PFSK-1 (cell line): ENCODE measurements at regions not wholly inside any gene's neighbourhood (a gene's known extent, or its start where the extent isn't known, plus 50 kb on each side); places are given as distances from the start of the nearest gene placed in this dataset.

Experiments
- FOXP2 ChIP-seq: optimal IDR thresholded peaks from 2 replicates; pipeline ENCODE3; 2011; ENCODE audit warnings: borderline replicate concordance, control low read depth, inconsistent platforms; ENCODE audit not compliant: insufficient read depth; ENCODE audit errors: extremely low read length, extremely low read depth
- POLR2AphosphoS5 ChIP-seq: IDR thresholded peaks from 2 replicates; pipeline ENCODE4 v1.6.1; 2012; ENCODE audit warnings: low read depth, mild to moderate bottlenecking, control low read depth, low read length, moderate library complexity
- TAF1 ChIP-seq: IDR thresholded peaks from 2 replicates; pipeline ENCODE4 v1.6.1; 2012; ENCODE audit warnings: low read length, control low read depth, borderline replicate concordance; ENCODE audit not compliant: insufficient read depth
- TF ChIP-seq, protein P1 (sequence below), 2 experiments: IDR thresholded peaks; 2 replicates each; pipeline versions ENCODE4 v1.6.1 to v1.8.0; 2011 to 2012; ENCODE audit warnings: low read depth in 2 of 2, low read length in 2 of 2, control low read depth in 1 of 2, inconsistent platforms in 1 of 2, mild to moderate bottlenecking in 1 of 2, moderate library complexity in 1 of 2; ENCODE audit not compliant: insufficient read depth in 1 of 2

DNA sequence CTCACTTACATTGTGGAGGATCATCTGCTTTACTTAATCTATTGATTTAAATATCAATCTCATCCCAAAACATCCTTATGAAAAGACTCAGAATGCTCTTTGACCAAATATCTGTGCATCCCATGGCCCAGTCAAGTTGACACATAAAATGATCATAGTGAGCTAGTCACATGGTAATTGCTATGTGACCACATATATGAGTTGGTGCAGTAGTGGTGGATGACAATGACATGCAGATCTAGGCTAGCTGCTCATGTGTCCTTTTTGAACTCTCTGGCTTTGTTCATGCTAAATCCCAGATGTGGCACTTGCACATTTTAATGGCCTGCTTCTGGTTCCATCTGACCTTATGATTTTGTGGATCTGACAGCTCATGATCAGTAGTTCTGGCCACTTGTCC, 156.2 kb downstream of the NFKBIZ start:
- TF ChIP-seq POLR2AphosphoS5: no peak
- no peak for TF ChIP-seq TAF1
- TF ChIP-seq FOXP2: no peak
- TF ChIP-seq, protein P1, sequence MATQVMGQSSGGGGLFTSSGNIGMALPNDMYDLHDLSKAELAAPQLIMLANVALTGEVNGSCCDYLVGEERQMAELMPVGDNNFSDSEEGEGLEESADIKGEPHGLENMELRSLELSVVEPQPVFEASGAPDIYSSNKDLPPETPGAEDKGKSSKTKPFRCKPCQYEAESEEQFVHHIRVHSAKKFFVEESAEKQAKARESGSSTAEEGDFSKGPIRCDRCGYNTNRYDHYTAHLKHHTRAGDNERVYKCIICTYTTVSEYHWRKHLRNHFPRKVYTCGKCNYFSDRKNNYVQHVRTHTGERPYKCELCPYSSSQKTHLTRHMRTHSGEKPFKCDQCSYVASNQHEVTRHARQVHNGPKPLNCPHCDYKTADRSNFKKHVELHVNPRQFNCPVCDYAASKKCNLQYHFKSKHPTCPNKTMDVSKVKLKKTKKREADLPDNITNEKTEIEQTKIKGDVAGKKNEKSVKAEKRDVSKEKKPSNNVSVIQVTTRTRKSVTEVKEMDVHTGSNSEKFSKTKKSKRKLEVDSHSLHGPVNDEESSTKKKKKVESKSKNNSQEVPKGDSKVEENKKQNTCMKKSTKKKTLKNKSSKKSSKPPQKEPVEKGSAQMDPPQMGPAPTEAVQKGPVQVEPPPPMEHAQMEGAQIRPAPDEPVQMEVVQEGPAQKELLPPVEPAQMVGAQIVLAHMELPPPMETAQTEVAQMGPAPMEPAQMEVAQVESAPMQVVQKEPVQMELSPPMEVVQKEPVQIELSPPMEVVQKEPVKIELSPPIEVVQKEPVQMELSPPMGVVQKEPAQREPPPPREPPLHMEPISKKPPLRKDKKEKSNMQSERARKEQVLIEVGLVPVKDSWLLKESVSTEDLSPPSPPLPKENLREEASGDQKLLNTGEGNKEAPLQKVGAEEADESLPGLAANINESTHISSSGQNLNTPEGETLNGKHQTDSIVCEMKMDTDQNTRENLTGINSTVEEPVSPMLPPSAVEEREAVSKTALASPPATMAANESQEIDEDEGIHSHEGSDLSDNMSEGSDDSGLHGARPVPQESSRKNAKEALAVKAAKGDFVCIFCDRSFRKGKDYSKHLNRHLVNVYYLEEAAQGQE (IDR thresholded peaks at IDR 0.05; ENCODE audit: insufficient read depth in 1 of 2, low read depth in 2 of 2, low read length in 2 of 2): no peak
